NCI-H774 (cell line): ENCODE measurements at regions not wholly inside any gene's neighbourhood (a gene's known extent, or its start where the extent isn't known, plus 50 kb on each side); places are given as distances from the start of the nearest gene placed in this dataset.
"Not testable (repeated sequence)": the region's sequence is repeated elsewhere in the genome, so short reads cannot be mapped to it uniquely, and the experiment has no call there.

Experiments
- DNase-seq: peaks from one replicate; lab custom pipeline; 2025; lab: John Stamatoyannopoulos, UW

- no peak for DNase-seq
Observed at GRCh38 chr9:83191154-83191553, 128.2 kb upstream of the RASEF start.

GRCh38 chr9:83189026-83189425 lies 126.1 kb upstream of the RASEF start:
- DNase-seq = not testable (repeated sequence)

GRCh38 chr9:83188277-83188676 lies 125.3 kb upstream of the RASEF start:
- DNase-seq = no peak

GRCh38 chr9:83186155-83186737 lies 123.3 kb upstream of the RASEF start:
- no peak for DNase-seq

- DNase-seq = no peak
Observed at GRCh38 chr9:83185488-83186154, 122.7 kb upstream of the RASEF start.

- DNase-seq = no peak
Observed at GRCh38 chr9:83183621-83184020, 120.7 kb upstream of the RASEF start.

GRCh38 chr9:83182071-83182470 lies 119.1 kb upstream of the RASEF start:
- DNase-seq = no peak

GRCh38 chr9:83178717-83179116 lies 115.8 kb upstream of the RASEF start:
- no peak for DNase-seq

- no peak for DNase-seq
Observed at GRCh38 chr9:83177747-83178146, 114.8 kb upstream of the RASEF start.

GRCh38 chr9:83167126-83167525 lies 104.2 kb upstream of the RASEF start:
- no peak for DNase-seq

GRCh38 chr9:83166372-83166771 lies 103.4 kb upstream of the RASEF start:
- peak; percentile 47 for DNase-seq

GRCh38 chr9:83155733-83156132 lies 92.8 kb upstream of the RASEF start:
- DNase-seq = no peak

GRCh38 chr9:83154821-83155220 lies 91.9 kb upstream of the RASEF start:
- no peak for DNase-seq

GRCh38 chr9:83154087-83154736 lies 91.3 kb upstream of the RASEF start:
- no peak for DNase-seq

GRCh38 chr9:83153030-83153429 lies 90.1 kb upstream of the RASEF start:
- DNase-seq = no peak

GRCh38 chr9:83151627-83152137 lies 88.7 kb upstream of the RASEF start:
- DNase-seq = no peak

- no peak for DNase-seq
Observed at GRCh38 chr9:83147315-83148149, 84.6 kb upstream of the RASEF start.

- no peak for DNase-seq
Observed at GRCh38 chr9:83146325-83146724, 83.4 kb upstream of the RASEF start.

- DNase-seq = no peak
Observed at GRCh38 chr9:83144492-83144891, 81.5 kb upstream of the RASEF start.

GRCh38 chr9:83142389-83142788 lies 79.4 kb upstream of the RASEF start:
- DNase-seq = no peak

- DNase-seq = no peak
Observed at GRCh38 chr9:83141887-83142286, 78.9 kb upstream of the RASEF start.

- no peak for DNase-seq
Observed at GRCh38 chr9:83140061-83140460, 77.1 kb upstream of the RASEF start.
